ENCODE measurements at regions not wholly inside any gene's neighbourhood (a gene's known extent, or its start where the extent isn't known, plus 50 kb on each side); places are given as distances from the start of the nearest gene placed in this dataset.

GRCh38 chr6:15802466-15802865 is 139.6 kb upstream of the DTNBP1 start:
- Histone ChIP-seq H3K4me2 (ENCODE audit: low read length) (no peak overlapping the region), H3K4me1 (no peaks in the 10 kb centered on the region), H3K4me3 (ENCODE audit: low read depth, low read length) (no peak overlapping the region), H3K36me3 (ENCODE audit: control insufficient read depth, insufficient read depth, low read length) (no peaks in the 10 kb centered on the region), H3K9ac (no peak overlapping the region), H3K9me3 (ENCODE audit: control insufficient read depth, low read length) (no peaks in the 10 kb centered on the region), H3K27ac (no peak overlapping the region), H2AFZ (no peak overlapping the region), H3K27me3 (ENCODE audit: control insufficient read depth, insufficient read depth, low read length) (no peaks in the 10 kb centered on the region), H3K79me2 (no peaks in the 10 kb centered on the region)
- TF ChIP-seq, protein P1, sequence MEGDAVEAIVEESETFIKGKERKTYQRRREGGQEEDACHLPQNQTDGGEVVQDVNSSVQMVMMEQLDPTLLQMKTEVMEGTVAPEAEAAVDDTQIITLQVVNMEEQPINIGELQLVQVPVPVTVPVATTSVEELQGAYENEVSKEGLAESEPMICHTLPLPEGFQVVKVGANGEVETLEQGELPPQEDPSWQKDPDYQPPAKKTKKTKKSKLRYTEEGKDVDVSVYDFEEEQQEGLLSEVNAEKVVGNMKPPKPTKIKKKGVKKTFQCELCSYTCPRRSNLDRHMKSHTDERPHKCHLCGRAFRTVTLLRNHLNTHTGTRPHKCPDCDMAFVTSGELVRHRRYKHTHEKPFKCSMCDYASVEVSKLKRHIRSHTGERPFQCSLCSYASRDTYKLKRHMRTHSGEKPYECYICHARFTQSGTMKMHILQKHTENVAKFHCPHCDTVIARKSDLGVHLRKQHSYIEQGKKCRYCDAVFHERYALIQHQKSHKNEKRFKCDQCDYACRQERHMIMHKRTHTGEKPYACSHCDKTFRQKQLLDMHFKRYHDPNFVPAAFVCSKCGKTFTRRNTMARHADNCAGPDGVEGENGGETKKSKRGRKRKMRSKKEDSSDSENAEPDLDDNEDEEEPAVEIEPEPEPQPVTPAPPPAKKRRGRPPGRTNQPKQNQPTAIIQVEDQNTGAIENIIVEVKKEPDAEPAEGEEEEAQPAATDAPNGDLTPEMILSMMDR (IDR thresholded peaks at IDR 0.05) = no peak

DNA sequence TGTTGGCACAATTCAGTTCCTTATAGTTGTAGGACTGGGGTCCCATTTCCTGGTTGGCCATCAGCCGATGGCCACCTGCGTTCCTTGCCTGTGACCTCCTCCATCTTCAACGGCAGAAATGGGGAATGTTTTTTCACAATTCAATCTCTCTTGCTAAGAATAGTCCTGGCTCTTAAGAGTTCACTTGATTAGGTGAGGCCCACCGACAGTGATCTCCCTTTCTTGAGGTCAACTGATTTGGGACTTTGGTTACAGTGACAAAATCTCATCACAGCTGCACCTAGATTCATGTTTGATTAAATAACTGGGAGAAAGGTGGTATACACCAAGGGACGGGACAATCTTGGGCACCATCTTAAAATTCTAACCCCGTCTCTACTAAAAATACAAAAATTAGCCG is 139.1 kb upstream of the DTNBP1 start:
- H3K4me1 ChIP-seq = no peaks in the 10 kb centered on the region
- H3K9me3 ChIP-seq (ENCODE audit: control insufficient read depth, low read length) = no peaks in the 10 kb centered on the region

DNA sequence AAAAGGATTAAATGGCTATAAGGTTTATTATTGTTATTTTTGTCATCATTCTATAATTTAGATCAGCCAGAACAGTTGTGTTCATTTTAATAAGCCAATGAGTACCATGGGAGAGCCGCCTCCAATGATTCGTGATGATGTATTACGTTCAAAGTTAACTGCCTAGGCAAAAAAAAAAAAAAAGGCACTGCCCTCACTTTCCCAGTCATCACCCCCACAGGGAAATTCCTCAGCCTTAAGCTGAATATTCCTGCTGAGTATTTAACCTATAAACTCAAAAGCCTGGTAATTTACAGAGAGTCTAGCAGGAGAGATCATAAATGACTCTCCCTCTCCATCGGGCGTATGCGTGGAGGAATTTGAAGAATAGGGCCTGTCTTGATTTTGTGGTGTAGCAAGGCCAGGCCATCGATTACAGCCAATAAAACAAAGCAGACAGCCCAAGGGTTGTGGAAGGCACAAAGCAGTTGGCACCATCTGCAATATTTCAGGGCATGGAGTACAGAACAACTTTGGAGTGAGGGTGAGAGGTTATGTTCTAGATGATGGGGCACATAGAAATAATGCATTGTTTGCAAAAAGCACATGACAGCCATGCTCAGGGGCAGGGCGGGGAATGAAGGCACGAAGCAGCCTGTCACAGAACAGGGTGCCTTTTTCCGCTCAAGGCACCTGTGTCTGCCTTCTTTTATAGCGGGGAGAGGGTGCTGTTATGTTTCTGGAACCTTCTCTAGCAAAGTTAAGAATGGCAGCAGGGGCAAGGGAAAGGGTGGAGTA is 138.2 kb upstream of the DTNBP1 start:
- TF ChIP-seq, protein P1 (IDR thresholded peaks at IDR 0.05) = no peak
- Histone ChIP-seq H3K79me2 (no peaks in the 10 kb centered on the region), H3K27me3 (ENCODE audit: control insufficient read depth, insufficient read depth, low read length) (no peaks in the 10 kb centered on the region), H3K36me3 (ENCODE audit: control insufficient read depth, insufficient read depth, low read length) (no peaks in the 10 kb centered on the region), H3K4me2 (ENCODE audit: low read length) (no peak overlapping the region), H3K4me3 (ENCODE audit: low read depth, low read length) (no peak overlapping the region), H3K4me1 (no peaks in the 10 kb centered on the region), H3K9me3 (ENCODE audit: control insufficient read depth, low read length) (no peaks in the 10 kb centered on the region), H3K9ac (no peak overlapping the region), H2AFZ (no peak overlapping the region), H3K27ac (no peak overlapping the region)

More for the DNA sequence above, 139.1 kb upstream of the DTNBP1 start:
- no peak overlapping the region for H3K4me2 ChIP-seq (ENCODE audit: low read length)
- H3K9ac ChIP-seq = no peak overlapping the region
- H3K36me3 ChIP-seq (ENCODE audit: control insufficient read depth, insufficient read depth, low read length) = no peaks in the 10 kb centered on the region
- H3K4me3 ChIP-seq (ENCODE audit: low read depth, low read length) = no peak overlapping the region
- no peaks in the 10 kb centered on the region for H3K27me3 ChIP-seq (ENCODE audit: control insufficient read depth, insufficient read depth, low read length)
- TF ChIP-seq, protein P1 (IDR thresholded peaks at IDR 0.05) = no peak
- H3K79me2 ChIP-seq = no peaks in the 10 kb centered on the region
- H2AFZ ChIP-seq = no peak overlapping the region
- no peak overlapping the region for H3K27ac ChIP-seq

- Histone ChIP-seq H2AFZ (no peak overlapping the region), H3K4me2 (ENCODE audit: low read length) (no peak overlapping the region), H3K79me2 (no peaks in the 10 kb centered on the region), H3K27me3 (ENCODE audit: control insufficient read depth, insufficient read depth, low read length) (no peaks in the 10 kb centered on the region), H3K27ac (no peak overlapping the region), H3K4me3 (ENCODE audit: low read depth, low read length) (no peak overlapping the region), H3K9ac (no peak overlapping the region), H3K9me3 (ENCODE audit: control insufficient read depth, low read length) (no peaks in the 10 kb centered on the region), H3K4me1 (no peaks in the 10 kb centered on the region), H3K36me3 (ENCODE audit: control insufficient read depth, insufficient read depth, low read length) (no peaks in the 10 kb centered on the region)
- TF ChIP-seq, protein P1 (IDR thresholded peaks at IDR 0.05) = no peak
These were observed 135.9 kb upstream of the DTNBP1 start for GRCh38 chr6:15798533-15799255.

All from parathyroid adenoma (tissue), 2 donors.